ENCODE measurements at regions not wholly inside any gene's neighbourhood (a gene's known extent, or its start where the extent isn't known, plus 50 kb on each side); places are given as distances from the start of the nearest gene placed in this dataset.

DNA sequence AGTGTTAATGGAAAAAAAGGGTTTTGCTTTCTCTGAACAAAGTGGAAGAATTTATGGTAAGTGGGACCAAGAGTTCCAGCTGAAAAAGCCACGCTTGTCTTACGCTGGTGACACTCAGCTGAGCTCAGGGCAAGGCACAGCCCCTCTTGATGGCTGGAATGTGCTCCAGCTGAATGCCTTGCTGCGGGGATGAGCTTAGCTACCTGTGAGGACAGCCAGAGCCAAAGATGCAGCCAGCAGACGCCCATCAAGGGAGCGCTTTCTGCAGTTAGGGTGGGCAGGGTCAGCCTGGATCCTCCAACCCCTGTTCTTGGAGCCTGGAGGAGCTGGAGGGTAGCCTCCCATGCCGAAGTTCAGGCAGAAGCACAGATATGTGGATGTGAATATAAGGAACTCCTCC lies 191.4 kb downstream of the SCP2D1 start:
- TF ChIP-seq, protein P1, sequence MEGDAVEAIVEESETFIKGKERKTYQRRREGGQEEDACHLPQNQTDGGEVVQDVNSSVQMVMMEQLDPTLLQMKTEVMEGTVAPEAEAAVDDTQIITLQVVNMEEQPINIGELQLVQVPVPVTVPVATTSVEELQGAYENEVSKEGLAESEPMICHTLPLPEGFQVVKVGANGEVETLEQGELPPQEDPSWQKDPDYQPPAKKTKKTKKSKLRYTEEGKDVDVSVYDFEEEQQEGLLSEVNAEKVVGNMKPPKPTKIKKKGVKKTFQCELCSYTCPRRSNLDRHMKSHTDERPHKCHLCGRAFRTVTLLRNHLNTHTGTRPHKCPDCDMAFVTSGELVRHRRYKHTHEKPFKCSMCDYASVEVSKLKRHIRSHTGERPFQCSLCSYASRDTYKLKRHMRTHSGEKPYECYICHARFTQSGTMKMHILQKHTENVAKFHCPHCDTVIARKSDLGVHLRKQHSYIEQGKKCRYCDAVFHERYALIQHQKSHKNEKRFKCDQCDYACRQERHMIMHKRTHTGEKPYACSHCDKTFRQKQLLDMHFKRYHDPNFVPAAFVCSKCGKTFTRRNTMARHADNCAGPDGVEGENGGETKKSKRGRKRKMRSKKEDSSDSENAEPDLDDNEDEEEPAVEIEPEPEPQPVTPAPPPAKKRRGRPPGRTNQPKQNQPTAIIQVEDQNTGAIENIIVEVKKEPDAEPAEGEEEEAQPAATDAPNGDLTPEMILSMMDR (conservative IDR thresholded peaks at IDR 0.05 in 1 of 2, IDR thresholded peaks at IDR 0.05 in 1 of 2; ENCODE audit: low read depth in 1 of 2, low read length in 2 of 2), result no peak
- TF ChIP-seq EZH2 (IDR thresholded peaks at IDR 0.05; ENCODE audit: low read length, missing control alignments), result no peak
